Astrocyte (in vitro differentiated cells and primary cell): ENCODE measurements at regions not wholly inside any gene's neighbourhood (a gene's known extent, or its start where the extent isn't known, plus 50 kb on each side); places are given as distances from the start of the nearest gene placed in this dataset.

Source experiments
- DNase-seq: peaks from one replicate; pipeline ENCODE4 v3.0.0-alpha.2; 2010; ENCODE audit warnings: low read depth
- FAIRE-seq: peaks from 2 replicates; lab custom pipeline; 2011; peaks lifted over from hg19 to GRCh38; lab: Jason Lieb, UNC
- H2AFZ ChIP-seq: 2 replicates; pipeline ENCODE4 v1.6.0; 2012; ENCODE audit warnings: low read depth, low read length, inconsistent platforms
- H3K27ac ChIP-seq: 2 replicates; pipeline ENCODE4 v1.5.1; 2011; ENCODE audit warnings: low read depth, low read length, inconsistent platforms
- H3K27me3 ChIP-seq: 2 replicates; pipeline ENCODE4 v1.6.0; 2011; ENCODE audit warnings: low read length, inconsistent platforms; ENCODE audit not compliant: insufficient read depth
- H3K36me3 ChIP-seq: 2 replicates; pipeline ENCODE4 v1.5.1; 2011; ENCODE audit warnings: low read length, inconsistent platforms; ENCODE audit not compliant: insufficient read depth
- H3K4me1 ChIP-seq: 2 replicates; pipeline ENCODE4 v1.5.1; 2011; ENCODE audit warnings: low read length, inconsistent platforms; ENCODE audit not compliant: insufficient read depth
- H3K4me2 ChIP-seq: 2 replicates; pipeline ENCODE4 v1.6.0; 2012; ENCODE audit warnings: low read length, inconsistent platforms
- H3K4me3 ChIP-seq: 2 replicates; pipeline ENCODE4 v1.5.1; 2011; ENCODE audit warnings: low read depth, mild to moderate bottlenecking, low read length, inconsistent platforms; ENCODE audit not compliant: insufficient read depth
- H3K79me2 ChIP-seq: 2 replicates; pipeline ENCODE4 v1.6.0; 2012; ENCODE audit warnings: mild to moderate bottlenecking, low read length, inconsistent platforms; ENCODE audit not compliant: insufficient read depth
- H3K9ac ChIP-seq: 2 replicates; pipeline ENCODE4 v1.6.0; 2012; ENCODE audit warnings: mild to moderate bottlenecking, low read length, inconsistent platforms
- H3K9me3 ChIP-seq: 2 replicates; pipeline ENCODE4 v1.5.1; 2012; ENCODE audit warnings: low read depth, mild to moderate bottlenecking, low read length, inconsistent platforms; ENCODE audit not compliant: insufficient read depth
- H4K20me1 ChIP-seq: 2 replicates; pipeline ENCODE4 v1.6.0; 2012; ENCODE audit warnings: low read length, inconsistent platforms; ENCODE audit not compliant: insufficient read depth
- H3K27ac Mint-ChIP-seq: one replicate; pipeline ENCODE4 v1.8.0; 2021; ENCODE audit warnings: mild to moderate bottlenecking, mixed read lengths; ENCODE audit not compliant: unreplicated experiment
- H3K27me3 Mint-ChIP-seq: one replicate; pipeline ENCODE4 v1.8.0; 2021; ENCODE audit warnings: low read depth, mixed read lengths; ENCODE audit not compliant: unreplicated experiment
- H3K36me3 Mint-ChIP-seq: one replicate; pipeline ENCODE4 v1.8.0; 2021; ENCODE audit warnings: low read depth, mixed read lengths; ENCODE audit not compliant: unreplicated experiment
- H3K4me1 Mint-ChIP-seq: one replicate; pipeline ENCODE4 v1.8.0; 2021; ENCODE audit warnings: low read depth, mixed read lengths; ENCODE audit not compliant: unreplicated experiment
- H3K4me3 Mint-ChIP-seq: one replicate; pipeline ENCODE4 v1.8.0; 2021; ENCODE audit warnings: mild to moderate bottlenecking, moderate library complexity, mixed read lengths; ENCODE audit not compliant: unreplicated experiment
- H3K9me3 Mint-ChIP-seq: one replicate; pipeline ENCODE4 v1.8.0; 2021; ENCODE audit warnings: mild to moderate bottlenecking, mixed read lengths; ENCODE audit not compliant: unreplicated experiment
- EZH2 ChIP-seq: IDR thresholded peaks from 2 replicates; pipeline ENCODE4 v1.6.1; 2012; ENCODE audit warnings: mild to moderate bottlenecking, low read length, inconsistent platforms; ENCODE audit not compliant: insufficient read depth
- TF ChIP-seq, protein P1 (sequence below): IDR thresholded peaks from 2 replicates; pipeline ENCODE4 v1.5.1; 2011; ENCODE audit warnings: low read depth, mild to moderate bottlenecking, inconsistent platforms, low read length, moderate library complexity; ENCODE audit not compliant: insufficient read depth

DNA sequence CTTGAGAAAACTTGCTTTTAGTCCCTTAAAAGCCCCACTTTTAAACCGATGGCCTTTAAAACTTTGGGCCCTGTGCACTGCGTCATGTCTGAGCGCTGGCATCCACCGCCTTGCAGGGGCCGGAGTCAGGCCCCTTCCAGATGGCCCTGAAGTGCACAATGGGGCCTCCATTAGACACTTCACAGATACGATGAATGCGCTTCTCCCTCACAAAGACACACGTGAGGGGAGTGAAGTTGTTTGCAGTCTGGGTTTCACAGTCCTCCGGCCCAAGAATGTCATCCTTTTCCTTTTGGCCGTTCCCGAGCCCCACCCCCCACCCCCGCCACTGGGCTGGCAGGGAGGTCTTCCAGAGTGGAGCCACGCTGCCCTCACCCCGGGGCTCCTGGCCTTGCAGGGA, 415.1 kb upstream of the SALL3 start:
- Histone ChIP-seq H3K36me3 (no peaks in the 10 kb centered on the region), H4K20me1 (no peaks in the 10 kb centered on the region), H3K9me3 (peaks cover 5% of the 10 kb centered on the region), H3K9ac (no peak overlapping the region), H3K4me2 (no peak overlapping the region), H3K27ac (no peak overlapping the region), H3K27me3 (no peaks in the 10 kb centered on the region), H3K79me2 (no peaks in the 10 kb centered on the region), H2AFZ (no peak overlapping the region), H3K4me3 (no peak overlapping the region), H3K4me1 (peaks cover 5% of the 10 kb centered on the region)
- TF ChIP-seq, protein P1, sequence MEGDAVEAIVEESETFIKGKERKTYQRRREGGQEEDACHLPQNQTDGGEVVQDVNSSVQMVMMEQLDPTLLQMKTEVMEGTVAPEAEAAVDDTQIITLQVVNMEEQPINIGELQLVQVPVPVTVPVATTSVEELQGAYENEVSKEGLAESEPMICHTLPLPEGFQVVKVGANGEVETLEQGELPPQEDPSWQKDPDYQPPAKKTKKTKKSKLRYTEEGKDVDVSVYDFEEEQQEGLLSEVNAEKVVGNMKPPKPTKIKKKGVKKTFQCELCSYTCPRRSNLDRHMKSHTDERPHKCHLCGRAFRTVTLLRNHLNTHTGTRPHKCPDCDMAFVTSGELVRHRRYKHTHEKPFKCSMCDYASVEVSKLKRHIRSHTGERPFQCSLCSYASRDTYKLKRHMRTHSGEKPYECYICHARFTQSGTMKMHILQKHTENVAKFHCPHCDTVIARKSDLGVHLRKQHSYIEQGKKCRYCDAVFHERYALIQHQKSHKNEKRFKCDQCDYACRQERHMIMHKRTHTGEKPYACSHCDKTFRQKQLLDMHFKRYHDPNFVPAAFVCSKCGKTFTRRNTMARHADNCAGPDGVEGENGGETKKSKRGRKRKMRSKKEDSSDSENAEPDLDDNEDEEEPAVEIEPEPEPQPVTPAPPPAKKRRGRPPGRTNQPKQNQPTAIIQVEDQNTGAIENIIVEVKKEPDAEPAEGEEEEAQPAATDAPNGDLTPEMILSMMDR = no peak
- TF ChIP-seq EZH2 = no peak
- FAIRE-seq (no peak), DNase-seq (no peak)
- Mint-ChIP-seq H3K27ac (no peak overlapping the region), H3K36me3 (no peaks in the 10 kb centered on the region), H3K4me3 (no peak overlapping the region), H3K9me3 (peaks cover 24% of the 10 kb centered on the region), H3K4me1 (no peaks in the 10 kb centered on the region), H3K27me3 (no peaks in the 10 kb centered on the region)

DNA sequence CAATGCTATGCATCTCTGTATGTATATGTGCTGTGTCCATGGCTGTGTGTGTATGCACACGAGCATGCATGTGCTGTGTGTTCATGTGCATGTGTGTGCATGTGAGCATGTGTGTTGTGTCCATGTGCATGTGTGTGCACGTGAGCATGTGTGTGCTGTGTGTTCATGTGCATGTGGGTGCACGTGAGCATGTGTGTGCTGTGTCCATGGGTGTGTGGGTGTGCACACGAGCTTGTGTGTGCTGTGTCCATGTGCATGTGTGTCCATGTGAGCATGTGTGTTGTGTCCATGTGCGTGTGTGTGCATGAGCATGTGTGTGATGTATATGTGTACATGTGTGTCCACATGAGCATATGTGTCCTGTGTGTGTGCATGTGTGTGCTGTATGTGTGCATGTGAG, 414.4 kb upstream of the SALL3 start:
- no peak overlapping the region for H3K4me3 Mint-ChIP-seq
- no peaks in the 10 kb centered on the region for H3K27me3 ChIP-seq
- no peak overlapping the region for H3K4me3 ChIP-seq
- no peak for DNase-seq
- H3K27me3 Mint-ChIP-seq = no peaks in the 10 kb centered on the region
- H3K9me3 ChIP-seq = peaks cover 6% of the 10 kb centered on the region
- no peak overlapping the region for H3K27ac ChIP-seq
- no peak overlapping the region for H3K27ac Mint-ChIP-seq
- no peaks in the 10 kb centered on the region for H3K79me2 ChIP-seq
- no peak overlapping the region for H3K4me2 ChIP-seq
- no peak for FAIRE-seq
- H3K4me1 Mint-ChIP-seq = no peaks in the 10 kb centered on the region
- no peaks in the 10 kb centered on the region for H4K20me1 ChIP-seq
- no peaks in the 10 kb centered on the region for H3K36me3 ChIP-seq
- H3K9me3 Mint-ChIP-seq = peaks cover 20% of the 10 kb centered on the region
- no peaks in the 10 kb centered on the region for H3K36me3 Mint-ChIP-seq
- no peak for TF ChIP-seq EZH2
- TF ChIP-seq, protein P1 = no peak
- no peak overlapping the region for H3K9ac ChIP-seq
- no peak overlapping the region for H2AFZ ChIP-seq
- peaks cover 5% of the 10 kb centered on the region for H3K4me1 ChIP-seq

- no peak overlapping the region for H3K4me3 Mint-ChIP-seq
- H3K36me3 Mint-ChIP-seq = no peaks in the 10 kb centered on the region
- H3K4me1 Mint-ChIP-seq = no peaks in the 10 kb centered on the region
- H3K79me2 ChIP-seq = no peaks in the 10 kb centered on the region
- H3K4me3 ChIP-seq = no peak overlapping the region
- H3K27ac ChIP-seq = no peak overlapping the region
- H3K27me3 Mint-ChIP-seq = no peaks in the 10 kb centered on the region
- no peak overlapping the region for H2AFZ ChIP-seq
- FAIRE-seq = no peak
- H3K9ac ChIP-seq = no peak overlapping the region
- H3K4me1 ChIP-seq = peaks cover 5% of the 10 kb centered on the region
- DNase-seq = no peak
- no peak overlapping the region for H3K27ac Mint-ChIP-seq
- H3K9me3 ChIP-seq = peaks cover 8% of the 10 kb centered on the region
- no peaks in the 10 kb centered on the region for H3K36me3 ChIP-seq
- no peak for TF ChIP-seq EZH2
- TF ChIP-seq, protein P1 = no peak
- H4K20me1 ChIP-seq = no peaks in the 10 kb centered on the region
- peaks cover 13% of the 10 kb centered on the region for H3K9me3 Mint-ChIP-seq
- no peak overlapping the region for H3K4me2 ChIP-seq
- no peaks in the 10 kb centered on the region for H3K27me3 ChIP-seq
These were observed 413.6 kb upstream of the SALL3 start for GRCh38 chr18:78566065-78566464.
